Spleen (tissue), 7 donors: ENCODE measurements at regions not wholly inside any gene's neighbourhood (a gene's known extent, or its start where the extent isn't known, plus 50 kb on each side); places are given as distances from the start of the nearest gene placed in this dataset.

Source experiments
- CTCF ChIP-seq, 11 experiments: fragments of 200-600 bp in 7 of 11; fragments of 450-650 bp in 4 of 11; sonication (generic) in 4 of 11; IDR thresholded peaks in 8 of 11; conservative IDR thresholded peaks in 3 of 11; 1 replicate in 7 of 11; 2 replicates in 4 of 11; pipeline versions ENCODE4 v1.4.0 to v1.8.0; 2016 to 2021; ENCODE audit warnings: antibody characterized with exemption in 11 of 11, inconsistent platforms in 4 of 11, mild to moderate bottlenecking in 1 of 11
- POLR2A ChIP-seq, 3 donors: fragments of 450-650 bp; IDR thresholded peaks; one replicate each; pipeline ENCODE4 v1.5.1; 2017; ENCODE audit warnings: antibody characterized with exemption in 3 of 3, mild to moderate bottlenecking in 1 of 3
- donor health status: DM: no; HTN: no; CAD: no; lungs with moderate emphysema.
- donor health status: DM: no; HTN: no; CAD: no.
- donor health status: DM: no; HTN: no; CAD: no.

DNA sequence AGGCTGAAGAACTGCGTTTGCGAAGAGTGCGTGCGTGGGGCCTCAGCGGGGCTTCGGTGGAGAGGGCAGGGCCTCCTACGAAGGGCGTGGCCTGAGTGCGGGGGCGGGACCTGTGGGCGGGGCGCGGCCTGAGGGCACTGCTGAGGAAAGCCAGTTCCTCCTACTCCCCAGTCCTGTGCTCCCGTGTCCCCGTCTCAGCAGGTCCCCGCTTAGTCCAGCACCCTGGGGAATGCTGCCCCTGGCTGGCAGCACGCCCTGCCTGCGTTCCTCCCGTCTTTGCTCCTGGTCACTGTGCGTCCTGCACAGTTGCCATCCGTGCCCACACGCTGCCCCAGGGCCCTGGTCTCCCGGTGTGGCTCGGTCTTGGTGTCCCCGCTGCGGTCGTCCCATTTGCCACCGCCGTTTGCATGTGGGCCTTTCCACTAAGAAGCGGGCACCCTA lies 177.1 kb downstream of the ZNF248 start:
- TF ChIP-seq CTCF (IDR thresholded peaks at IDR 0.05 in 8 of 11, conservative IDR thresholded peaks at IDR 0.05 in 3 of 11): no peak
- TF ChIP-seq POLR2A (IDR thresholded peaks at IDR 0.05): no peak
